ENCODE measurements at regions not wholly inside any gene's neighbourhood (a gene's known extent, or its start where the extent isn't known, plus 50 kb on each side); places are given as distances from the start of the nearest gene placed in this dataset.
"Not testable (repeated sequence)": the region's sequence is repeated elsewhere in the genome, so short reads cannot be mapped to it uniquely, and the experiment has no call there.

GRCh38 chr14:43532825-43533416, 974.2 kb downstream of the FSCB start:
- no peak for DNase-seq

GRCh38 chr14:43528321-43528720, 978.8 kb downstream of the FSCB start:
- DNase-seq, result no peak

GRCh38 chr14:43525658-43526057, 981.4 kb downstream of the FSCB start:
- no peak for DNase-seq

GRCh38 chr14:43522901-43523300, 984.2 kb downstream of the FSCB start:
- no peak for DNase-seq

- no peak for DNase-seq
Measured at GRCh38 chr14:43522191-43522590, 984.9 kb downstream of the FSCB start.

- DNase-seq, result no peak
Measured at GRCh38 chr14:43503508-43503907, 1003.6 kb downstream of the FSCB start.

GRCh38 chr14:43492359-43492758, 1014.7 kb downstream of the FSCB start:
- DNase-seq, result not testable (repeated sequence)

- no peak for DNase-seq
Measured at GRCh38 chr14:43483415-43483814, 1023.7 kb downstream of the FSCB start.

GRCh38 chr14:43481864-43482263, 1025.2 kb downstream of the FSCB start:
- DNase-seq, result no peak

GRCh38 chr14:43480976-43481375, 1026.1 kb downstream of the FSCB start:
- DNase-seq, result no peak

GRCh38 chr14:43479596-43480195, 1027.4 kb downstream of the FSCB start:
- DNase-seq, result no peak

- DNase-seq, result no peak
Measured at GRCh38 chr14:43476822-43477221, 1030.3 kb downstream of the FSCB start.

- no peak for DNase-seq
Measured at GRCh38 chr14:43475757-43476156, 1031.3 kb downstream of the FSCB start.

GRCh38 chr14:43471595-43471994, 1035.5 kb downstream of the FSCB start:
- no peak for DNase-seq

GRCh38 chr14:43464968-43465367, 1042.1 kb downstream of the FSCB start:
- no peak for DNase-seq

- no peak for DNase-seq
Measured at GRCh38 chr14:43449291-43449690, 1057.8 kb downstream of the FSCB start.

- DNase-seq, result no peak
Measured at GRCh38 chr14:43438056-43438455, 1069.0 kb downstream of the FSCB start.

- DNase-seq, result no peak
Measured at GRCh38 chr14:43418324-43418723, 1088.8 kb downstream of the FSCB start.

- no peak for DNase-seq
Measured at GRCh38 chr14:43413084-43413483, 1094.0 kb downstream of the FSCB start.

GRCh38 chr14:43411841-43412240, 1095.2 kb downstream of the FSCB start:
- DNase-seq, result no peak

GRCh38 chr14:43410631-43411030, 1096.5 kb downstream of the FSCB start:
- DNase-seq, result peak; percentile 52

- no peak for DNase-seq
Measured at GRCh38 chr14:43408472-43408871, 1098.6 kb downstream of the FSCB start.

- no peak for DNase-seq
Measured at GRCh38 chr14:43407706-43408105, 1099.4 kb downstream of the FSCB start.

- no peak for DNase-seq
Measured at GRCh38 chr14:43406931-43407330, 1100.2 kb downstream of the FSCB start.

- DNase-seq, result no peak
Measured at GRCh38 chr14:43399289-43399688, 1107.8 kb downstream of the FSCB start.

All from islet precursor cell (in vitro differentiated cells).